Activated CD8-positive, alpha-beta T cell treated with anti-CD3 and anti-CD28 coated beads for 36 hours (primary cell): ENCODE measurements at regions not wholly inside any gene's neighbourhood (a gene's known extent, or its start where the extent isn't known, plus 50 kb on each side); places are given as distances from the start of the nearest gene placed in this dataset.

Experiments
- ATAC-seq: fragments of 200-7000 bp; cut with Tn5 transposase; one replicate; pipeline ENCODE4 v1.10.0; 2021; ENCODE audit warnings: mild to moderate bottlenecking, moderate library complexity
- CTCF ChIA-PET: fragments of 350-600 bp; sonication (Branson Sonifier 250); formaldehyde crosslinking; loops from one replicate; lab custom pipeline; 2021; ENCODE audit warnings: antibody characterized with exemption; lab: Charles Lee
- POLR2A ChIA-PET: fragments of 350-600 bp; sonication (Branson Sonifier 250); formaldehyde crosslinking; loops from one replicate; lab custom pipeline; 2021; ENCODE audit warnings: antibody characterized with exemption; lab: Charles Lee
- DNase-seq: peaks from one replicate; pipeline ENCODE4 v3.0.0-alpha.2; 2020
- H3K27ac Mint-ChIP-seq: one replicate; pipeline ENCODE4 v1.8.0; 2021; ENCODE audit warnings: mild to moderate bottlenecking, mixed read lengths
- H3K27me3 Mint-ChIP-seq: one replicate; pipeline ENCODE4 v1.8.0; 2021; ENCODE audit warnings: mixed read lengths
- H3K36me3 Mint-ChIP-seq: one replicate; pipeline ENCODE4 v1.8.0; 2021; ENCODE audit warnings: low read depth, mixed read lengths
- H3K4me1 Mint-ChIP-seq: one replicate; pipeline ENCODE4 v1.8.0; 2021; ENCODE audit warnings: low read depth, mixed read lengths
- H3K4me3 Mint-ChIP-seq: one replicate; pipeline ENCODE4 v1.8.0; 2021; ENCODE audit warnings: mild to moderate bottlenecking, moderate library complexity, mixed read lengths
- H3K9me3 Mint-ChIP-seq: one replicate; pipeline ENCODE4 v1.8.0; 2021; ENCODE audit warnings: mixed read lengths
- CTCF ChIP-seq: fragments of 200-600 bp; IDR thresholded peaks from one replicate; pipeline ENCODE4 v1.8.0; 2022; ENCODE audit warnings: antibody characterized with exemption, mild to moderate bottlenecking
- intact Hi-C: fragments of 100-400 bp; cut with micrococcal nuclease; formaldehyde crosslinking; loops from one replicate; pipeline ENCODE4 v1.10.0; 2022

GRCh38 chr11:69376155-69377028 is 82.4 kb downstream of the MYEOV start:
- ATAC-seq (no peak), DNase-seq (no peak)
- ChIA-PET POLR2A (no interaction called here), CTCF (no interaction called here)
- no peak for TF ChIP-seq CTCF
- no peak overlapping the region for H3K27ac Mint-ChIP-seq
- no peak overlapping the region for H3K4me3 Mint-ChIP-seq
- intact Hi-C loops: no loop called here
- H3K27me3 Mint-ChIP-seq: no peaks in the 10 kb centered on the region
- no peaks in the 10 kb centered on the region for H3K9me3 Mint-ChIP-seq
- no peaks in the 10 kb centered on the region for H3K36me3 Mint-ChIP-seq
- no peaks in the 10 kb centered on the region for H3K4me1 Mint-ChIP-seq

GRCh38 chr11:69377029-69377952 is 83.3 kb downstream of the MYEOV start:
- DNase-seq (no peak), ATAC-seq (no peak)
- Mint-ChIP-seq H3K4me3 (no peak overlapping the region), H3K36me3 (no peaks in the 10 kb centered on the region), H3K27ac (no peak overlapping the region), H3K9me3 (no peaks in the 10 kb centered on the region), H3K4me1 (no peaks in the 10 kb centered on the region), H3K27me3 (no peaks in the 10 kb centered on the region)
- intact Hi-C loops: no loop called here
- TF ChIP-seq CTCF: no peak
- ChIA-PET CTCF (no interaction called here), POLR2A (no interaction called here)

- intact Hi-C loops: no loop called here
- DNase-seq: no peak
- H3K27me3 Mint-ChIP-seq: no peaks in the 10 kb centered on the region
- H3K36me3 Mint-ChIP-seq: no peaks in the 10 kb centered on the region
- H3K27ac Mint-ChIP-seq: no peak overlapping the region
- no peak for ATAC-seq
- no peaks in the 10 kb centered on the region for H3K4me1 Mint-ChIP-seq
- POLR2A ChIA-PET: no interaction called here
- no peak overlapping the region for H3K4me3 Mint-ChIP-seq
- CTCF ChIA-PET: no interaction called here
- no peaks in the 10 kb centered on the region for H3K9me3 Mint-ChIP-seq
- TF ChIP-seq CTCF: no peak
Observed at GRCh38 chr11:69377953-69378302, 84.0 kb downstream of the MYEOV start.

- CTCF ChIA-PET: no interaction called here
Observed at GRCh38 chr11:69378303-69379141, 84.6 kb downstream of the MYEOV start.

More at GRCh38 chr11:69378303-69379141, 84.6 kb downstream of the MYEOV start:
- intact Hi-C loops: no loop called here
- POLR2A ChIA-PET: interaction anchor here (1.1 kb wide), 1 partner anchor 14 kb away, joined by 4 read pairs; no protein-coding TSS in a partner anchor
- no peak for TF ChIP-seq CTCF
- H3K4me1 Mint-ChIP-seq: no peaks in the 10 kb centered on the region
- H3K27ac Mint-ChIP-seq: no peak overlapping the region
- no peak overlapping the region for H3K4me3 Mint-ChIP-seq
- DNase-seq (no peak), ATAC-seq (no peak)
- no peaks in the 10 kb centered on the region for H3K9me3 Mint-ChIP-seq
- no peaks in the 10 kb centered on the region for H3K36me3 Mint-ChIP-seq
- H3K27me3 Mint-ChIP-seq: no peaks in the 10 kb centered on the region
